Activated naive CD4-positive, alpha-beta T cell treated with anti-CD3 and anti-CD28 coated beads, Interleukin-2, amount 10 ng/mL, durations not matched to agents 7 days and 5 days (primary cell): ENCODE measurements at regions not wholly inside any gene's neighbourhood (a gene's known extent, or its start where the extent isn't known, plus 50 kb on each side); places are given as distances from the start of the nearest gene placed in this dataset.
"Not testable (repeated sequence)": the region's sequence is repeated elsewhere in the genome, so short reads cannot be mapped to it uniquely, and the experiment has no call there.

ENCODE experiments used
- CTCF ChIA-PET: fragments of 350-600 bp; sonication (Branson Sonifier 250); formaldehyde crosslinking; loops from one replicate; lab custom pipeline; 2021; ENCODE audit warnings: antibody characterized with exemption; lab: Charles Lee
- DNase-seq: peaks from one replicate; pipeline ENCODE4 v3.0.0-alpha.2; 2020
- H3K27ac Mint-ChIP-seq: one replicate; pipeline ENCODE4 v1.8.0; 2021; ENCODE audit warnings: mild to moderate bottlenecking, moderate library complexity, mixed read lengths
- H3K27me3 Mint-ChIP-seq: one replicate; pipeline ENCODE4 v1.8.0; 2021; ENCODE audit warnings: mild to moderate bottlenecking, mixed read lengths
- H3K36me3 Mint-ChIP-seq: one replicate; pipeline ENCODE4 v1.8.0; 2021; ENCODE audit warnings: mixed read lengths
- H3K4me1 Mint-ChIP-seq: one replicate; pipeline ENCODE4 v1.8.0; 2021; ENCODE audit warnings: mixed read lengths
- H3K4me3 Mint-ChIP-seq: one replicate; pipeline ENCODE4 v1.8.0; 2021; ENCODE audit warnings: mild to moderate bottlenecking, moderate library complexity, mixed read lengths
- H3K9me3 Mint-ChIP-seq: one replicate; pipeline ENCODE4 v1.8.0; 2021; ENCODE audit warnings: mixed read lengths

GRCh38 chr6:68007717-68008116 is 627.4 kb upstream of the ADGRB3 start:
- H3K27ac Mint-ChIP-seq = no peak overlapping the region
- no peak for DNase-seq
- no peak overlapping the region for H3K4me3 Mint-ChIP-seq
- peaks cover 12% of the 10 kb centered on the region for H3K9me3 Mint-ChIP-seq
- CTCF ChIA-PET = no interaction called here
- no peaks in the 10 kb centered on the region for H3K27me3 Mint-ChIP-seq
- H3K36me3 Mint-ChIP-seq = no peaks in the 10 kb centered on the region
- H3K4me1 Mint-ChIP-seq = no peaks in the 10 kb centered on the region

GRCh38 chr6:67986694-67987232 is 648.3 kb upstream of the ADGRB3 start:
- H3K9me3 Mint-ChIP-seq = no peaks in the 10 kb centered on the region

GRCh38 chr6:67976486-67976885 is 658.6 kb upstream of the ADGRB3 start:
- Mint-ChIP-seq H3K9me3 (peaks cover 5% of the 10 kb centered on the region), H3K27ac (no peak overlapping the region), H3K27me3 (no peaks in the 10 kb centered on the region), H3K36me3 (no peaks in the 10 kb centered on the region), H3K4me1 (no peaks in the 10 kb centered on the region), H3K4me3 (no peak overlapping the region)
- CTCF ChIA-PET = no interaction called here
- no peak for DNase-seq

More at GRCh38 chr6:67986694-67987232, 648.3 kb upstream of the ADGRB3 start:
- no peaks in the 10 kb centered on the region for H3K36me3 Mint-ChIP-seq
- CTCF ChIA-PET = no interaction called here
- no peak overlapping the region for H3K27ac Mint-ChIP-seq
- no peaks in the 10 kb centered on the region for H3K4me1 Mint-ChIP-seq
- no peaks in the 10 kb centered on the region for H3K27me3 Mint-ChIP-seq
- no peak overlapping the region for H3K4me3 Mint-ChIP-seq
- DNase-seq = no peak

GRCh38 chr6:67974931-67975330 is 660.2 kb upstream of the ADGRB3 start:
- H3K36me3 Mint-ChIP-seq = no peaks in the 10 kb centered on the region
- DNase-seq = no peak
- H3K9me3 Mint-ChIP-seq = peaks cover 2% of the 10 kb centered on the region
- H3K27ac Mint-ChIP-seq = no peak overlapping the region
- no peaks in the 10 kb centered on the region for H3K4me1 Mint-ChIP-seq
- H3K27me3 Mint-ChIP-seq = no peaks in the 10 kb centered on the region
- H3K4me3 Mint-ChIP-seq = no peak overlapping the region
- CTCF ChIA-PET = no interaction called here

GRCh38 chr6:67971812-67972211 is 663.3 kb upstream of the ADGRB3 start:
- peaks cover 3% of the 10 kb centered on the region for H3K9me3 Mint-ChIP-seq
- CTCF ChIA-PET = no interaction called here
- H3K36me3 Mint-ChIP-seq = no peaks in the 10 kb centered on the region
- H3K27me3 Mint-ChIP-seq = no peaks in the 10 kb centered on the region
- DNase-seq = no peak
- H3K4me3 Mint-ChIP-seq = no peak overlapping the region
- H3K4me1 Mint-ChIP-seq = no peaks in the 10 kb centered on the region
- H3K27ac Mint-ChIP-seq = no peak overlapping the region

- Mint-ChIP-seq H3K4me1 (no peaks in the 10 kb centered on the region), H3K36me3 (no peaks in the 10 kb centered on the region), H3K27me3 (no peaks in the 10 kb centered on the region), H3K4me3 (no peak overlapping the region), H3K27ac (no peak overlapping the region), H3K9me3 (peaks cover 3% of the 10 kb centered on the region)
- CTCF ChIA-PET = no interaction called here
- DNase-seq = no peak
Measured at GRCh38 chr6:67966830-67967229, 668.3 kb upstream of the ADGRB3 start.

GRCh38 chr6:67956352-67956751 is 678.7 kb upstream of the ADGRB3 start:
- CTCF ChIA-PET = no interaction called here
- H3K9me3 Mint-ChIP-seq = peaks cover 10% of the 10 kb centered on the region
- no peaks in the 10 kb centered on the region for H3K27me3 Mint-ChIP-seq
- no peaks in the 10 kb centered on the region for H3K4me1 Mint-ChIP-seq
- no peaks in the 10 kb centered on the region for H3K36me3 Mint-ChIP-seq
- no peak overlapping the region for H3K4me3 Mint-ChIP-seq
- DNase-seq = no peak
- H3K27ac Mint-ChIP-seq = no peak overlapping the region

- H3K9me3 Mint-ChIP-seq = peaks cover 15% of the 10 kb centered on the region
- no peaks in the 10 kb centered on the region for H3K27me3 Mint-ChIP-seq
- no peaks in the 10 kb centered on the region for H3K4me1 Mint-ChIP-seq
- DNase-seq = no peak
- H3K27ac Mint-ChIP-seq = no peak overlapping the region
- CTCF ChIA-PET = no interaction called here
- no peak overlapping the region for H3K4me3 Mint-ChIP-seq
- H3K36me3 Mint-ChIP-seq = no peaks in the 10 kb centered on the region
Measured at GRCh38 chr6:67952948-67953347, 682.1 kb upstream of the ADGRB3 start.

- no peak for DNase-seq
- H3K9me3 Mint-ChIP-seq = peaks cover 15% of the 10 kb centered on the region
Measured at GRCh38 chr6:67952121-67952520, 683.0 kb upstream of the ADGRB3 start.

GRCh38 chr6:67947762-67948161 is 687.3 kb upstream of the ADGRB3 start:
- H3K27ac Mint-ChIP-seq, H3K27me3 Mint-ChIP-seq, H3K36me3 Mint-ChIP-seq, DNase-seq, H3K9me3 Mint-ChIP-seq, H3K4me3 Mint-ChIP-seq, H3K4me1 Mint-ChIP-seq, CTCF ChIA-PET: not testable (repeated sequence)

More at GRCh38 chr6:67952121-67952520, 683.0 kb upstream of the ADGRB3 start:
- Mint-ChIP-seq H3K4me3 (no peak overlapping the region), H3K27ac (no peak overlapping the region), H3K27me3 (no peaks in the 10 kb centered on the region), H3K4me1 (no peaks in the 10 kb centered on the region), H3K36me3 (no peaks in the 10 kb centered on the region)
- CTCF ChIA-PET = no interaction called here

- no peaks in the 10 kb centered on the region for H3K4me1 Mint-ChIP-seq
- no peak overlapping the region for H3K27ac Mint-ChIP-seq
- peaks cover 2% of the 10 kb centered on the region for H3K9me3 Mint-ChIP-seq
- no peak for DNase-seq
- H3K36me3 Mint-ChIP-seq = no peaks in the 10 kb centered on the region
- H3K4me3 Mint-ChIP-seq = no peak overlapping the region
- CTCF ChIA-PET = no interaction called here
- no peaks in the 10 kb centered on the region for H3K27me3 Mint-ChIP-seq
Measured at GRCh38 chr6:67935976-67936477, 699.1 kb upstream of the ADGRB3 start.

GRCh38 chr6:67933278-67933677 is 701.8 kb upstream of the ADGRB3 start:
- Mint-ChIP-seq H3K9me3 (peaks cover 3% of the 10 kb centered on the region), H3K36me3 (no peaks in the 10 kb centered on the region), H3K4me3 (no peak overlapping the region), H3K27me3 (no peaks in the 10 kb centered on the region), H3K27ac (no peak overlapping the region), H3K4me1 (no peaks in the 10 kb centered on the region)
- DNase-seq = no peak
- CTCF ChIA-PET = no interaction called here

- H3K9me3 Mint-ChIP-seq, H3K27ac Mint-ChIP-seq, H3K4me3 Mint-ChIP-seq, H3K36me3 Mint-ChIP-seq, H3K4me1 Mint-ChIP-seq, CTCF ChIA-PET, DNase-seq, H3K27me3 Mint-ChIP-seq: not testable (repeated sequence)
Measured at GRCh38 chr6:67922588-67922987, 712.5 kb upstream of the ADGRB3 start.

- H3K36me3 Mint-ChIP-seq, H3K27ac Mint-ChIP-seq, H3K9me3 Mint-ChIP-seq, DNase-seq, H3K4me1 Mint-ChIP-seq, H3K4me3 Mint-ChIP-seq, H3K27me3 Mint-ChIP-seq, CTCF ChIA-PET: not testable (repeated sequence)
Measured at GRCh38 chr6:67920040-67920439, 715.0 kb upstream of the ADGRB3 start.

GRCh38 chr6:67916399-67916798 is 718.7 kb upstream of the ADGRB3 start:
- Mint-ChIP-seq H3K27ac (no peak overlapping the region), H3K27me3 (no peaks in the 10 kb centered on the region), H3K4me3 (no peak overlapping the region), H3K9me3 (peaks cover 8% of the 10 kb centered on the region), H3K4me1 (no peaks in the 10 kb centered on the region), H3K36me3 (no peaks in the 10 kb centered on the region)
- no peak for DNase-seq
- CTCF ChIA-PET = no interaction called here

- CTCF ChIA-PET = no interaction called here
- Mint-ChIP-seq H3K4me1 (no peaks in the 10 kb centered on the region), H3K27ac (no peak overlapping the region), H3K9me3 (peaks cover 8% of the 10 kb centered on the region), H3K27me3 (no peaks in the 10 kb centered on the region), H3K36me3 (no peaks in the 10 kb centered on the region), H3K4me3 (no peak overlapping the region)
- DNase-seq = no peak
Measured at GRCh38 chr6:67914419-67914818, 720.7 kb upstream of the ADGRB3 start.
